ENCODE measurements at regions not wholly inside any gene's neighbourhood (a gene's known extent, or its start where the extent isn't known, plus 50 kb on each side); places are given as distances from the start of the nearest gene placed in this dataset.

DNA sequence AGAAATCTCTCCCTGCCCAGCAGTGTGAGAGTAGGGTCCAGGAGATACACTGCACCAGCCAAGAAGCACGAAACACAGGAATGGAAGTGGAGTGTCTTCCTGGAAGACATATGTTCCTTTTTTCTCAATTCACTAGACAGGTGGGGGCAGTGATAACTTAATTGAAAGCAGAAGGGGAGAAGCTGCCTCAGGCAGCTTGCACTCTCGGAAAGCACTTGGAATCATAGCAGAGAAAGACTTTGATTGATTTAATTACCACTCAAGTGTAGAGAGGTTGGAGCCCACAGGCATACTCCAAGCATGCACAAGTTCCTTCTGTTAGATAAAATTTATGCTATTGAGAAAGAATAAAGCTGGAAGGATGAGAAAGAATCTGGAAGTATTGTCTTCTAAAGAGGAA lies 249.4 kb downstream of the SLITRK6 start:
- TF ChIP-seq EZH2phosphoT487 (IDR thresholded peaks at IDR 0.05; ENCODE audit: insufficient read depth, low read depth) (no peak), EZH2 (IDR thresholded peaks at IDR 0.05; ENCODE audit: insufficient read depth, poor library complexity, severe bottlenecking) (no peak)
